A549 (cell line): ENCODE measurements at regions not wholly inside any gene's neighbourhood (a gene's known extent, or its start where the extent isn't known, plus 50 kb on each side); places are given as distances from the start of the nearest gene placed in this dataset.

ENCODE experiments used
- ATAC-seq, 2 experiments: fragments of 200-7000 bp in 1 of 2; fragments of >200 bp in 1 of 2; cut with Nextera tagmentation in 1 of 2; cut with Tn5 transposase in 1 of 2; 3 replicates each; pipeline versions ENCODE4 v1.8.0 to v1.9.1; 2018 to 2020; ENCODE audit warnings: mild to moderate bottlenecking in 1 of 2, moderate library complexity in 1 of 2
- CTCF ChIA-PET: fragments of 300-600 bp; sonication (Branson Sonifier 250); formaldehyde crosslinking; extraction: SDS; loops from one replicate; lab custom pipeline; 2021; ENCODE audit warnings: antibody characterized with exemption, inconsistent platforms; lab: Yijun Ruan, JAX
- POLR2A ChIA-PET: fragments of 350-600 bp; formaldehyde crosslinking; extraction: SDS; loops from one replicate; lab custom pipeline; 2021; ENCODE audit warnings: antibody characterized with exemption, inconsistent platforms; lab: Yijun Ruan, JAX
- DNase-seq, 2 experiments: peaks; one replicate each; pipeline versions ENCODE4 v3.0.0 to v3.0.0-alpha.2; 2011 to 2016; ENCODE audit warnings: low read depth in 1 of 2, low spot score in 1 of 2
- FAIRE-seq: peaks from 2 replicates; lab custom pipeline; 2011; peaks lifted over from hg19 to GRCh38; lab: Jason Lieb, UNC
- H3K27ac ChIP-seq, 2 experiments: fragments of >200 bp; sonication (Bioruptor Twin); formaldehyde crosslinking; 3 replicates each; pipeline ENCODE4 v1.5.1; 2016 to 2017
- H3K4me1 ChIP-seq: fragments of >200 bp; sonication (Bioruptor Twin); formaldehyde crosslinking; 3 replicates; pipeline ENCODE4 v1.6.1; 2016
- H3K4me2 ChIP-seq: fragments of >200 bp; sonication (Bioruptor Twin); formaldehyde crosslinking; 3 replicates; pipeline ENCODE4 v1.6.1; 2016
- H3K4me3 ChIP-seq: fragments of >200 bp; sonication (Bioruptor Twin); formaldehyde crosslinking; 3 replicates; pipeline ENCODE4 v1.5.1; 2016
- H3K9me3 ChIP-seq: fragments of >200 bp; sonication (Bioruptor Twin); formaldehyde crosslinking; 3 replicates; pipeline ENCODE4 v1.6.1; 2016
- BHLHE40 ChIP-seq: IDR thresholded peaks from 2 replicates; pipeline ENCODE4 v1.6.1; 2012; ENCODE audit warnings: low read depth, low read length, inconsistent platforms
- CEBPB ChIP-seq, 2 experiments: fragments of >200 bp in 1 of 2; sonication (Bioruptor Twin) in 1 of 2; formaldehyde crosslinking in 1 of 2; IDR thresholded peaks; 2 replicates each; pipeline ENCODE4 v1.6.1; 2012 to 2016
- CHD4 ChIP-seq: fragments of 200-600 bp; sonication (generic); IDR thresholded peaks from 2 replicates; pipeline ENCODE4 v1.6.1; 2016; ENCODE audit warnings: antibody characterized with exemption, mild to moderate bottlenecking, borderline replicate concordance
- ESRRA ChIP-seq: fragments of 150-350 bp; IDR thresholded peaks from 2 replicates; pipeline ENCODE4 v1.6.1; 2014; ENCODE audit warnings: mild to moderate bottlenecking, low read length, borderline replicate concordance
- FOSL2 ChIP-seq, 2 experiments: fragments of 450-650 bp in 1 of 2; fragments of >200 bp in 1 of 2; sonication (Bioruptor Twin) in 1 of 2; formaldehyde crosslinking; IDR thresholded peaks; 2 replicates each; pipeline versions ENCODE4 v1.5.0 to v1.6.1; 2016 to 2020; ENCODE audit warnings: mild to moderate bottlenecking in 1 of 2, moderate library complexity in 1 of 2
- FOXS1 ChIP-seq: fragments of 250-450 bp; sonication (Bioruptor Pico); IDR thresholded peaks from 2 replicates; pipeline ENCODE4 v1.5.0; 2020; ENCODE audit warnings: mild to moderate bottlenecking, moderate library complexity
- MAFK ChIP-seq: fragments of 450-650 bp; IDR thresholded peaks from 2 replicates; pipeline ENCODE4 v1.6.1; 2014; ENCODE audit not compliant: partially characterized antibody
- MAX ChIP-seq: IDR thresholded peaks from 2 replicates; pipeline ENCODE4 v1.6.1; 2012
- MAZ ChIP-seq: fragments of 150-350 bp; IDR thresholded peaks from 2 replicates; pipeline ENCODE4 v1.6.1; 2014; ENCODE audit warnings: antibody characterized with exemption, low read depth, low read length, borderline replicate concordance
- POLR2A ChIP-seq: IDR thresholded peaks from 2 replicates; pipeline ENCODE4 v1.6.1; 2012; ENCODE audit warnings: mild to moderate bottlenecking, low read length
- SMC3 ChIP-seq: fragments of >200 bp; sonication (Bioruptor Twin); formaldehyde crosslinking; IDR thresholded peaks from 3 replicates; pipeline ENCODE4 v1.6.1; 2018; ENCODE audit warnings: inconsistent platforms
- TP53 ChIP-seq: fragments of 250-450 bp; sonication (Bioruptor Pico); IDR thresholded peaks from 2 replicates; pipeline ENCODE4 v1.5.0; 2021; ENCODE audit warnings: mild to moderate bottlenecking, moderate library complexity
- USF2 ChIP-seq: fragments of 450-650 bp; IDR thresholded peaks from 2 replicates; pipeline ENCODE4 v1.6.1; 2014; ENCODE audit warnings: antibody characterized with exemption
- ZC3H11A ChIP-seq: fragments of 450-650 bp; IDR thresholded peaks from 2 replicates; pipeline ENCODE4 v1.6.1; 2014; ENCODE audit warnings: antibody characterized with exemption, mild to moderate bottlenecking
- WGBS: methylation state at CpG from one replicate; pipeline ENCODE4 v1.1.6; 2017; ENCODE audit errors: missing lambda C conversion rate; 5-methylcytosine and 5-hydroxymethylcytosine counted together
- TF ChIP-seq, protein P1 (sequence below): fragments of 250-450 bp; sonication (Bioruptor Pico); IDR thresholded peaks from 2 replicates; pipeline ENCODE4 v1.5.0; 2020; ENCODE audit warnings: low read depth, mild to moderate bottlenecking, moderate library complexity
- TF ChIP-seq, protein P2 (sequence below): fragments of >200 bp; sonication (Bioruptor Twin); formaldehyde crosslinking; IDR thresholded peaks from 3 replicates; pipeline ENCODE4 v1.6.1; 2016
- TF ChIP-seq, protein P3 (sequence below): fragments of 200-600 bp; sonication (generic); IDR thresholded peaks from 2 replicates; pipeline ENCODE4 v1.6.1; 2016; ENCODE audit warnings: antibody characterized with exemption, mild to moderate bottlenecking, moderate library complexity
- TF ChIP-seq, protein P4 (sequence below): fragments of >200 bp; sonication (Bioruptor Twin); formaldehyde crosslinking; IDR thresholded peaks from 3 replicates; pipeline ENCODE4 v1.5.1; 2016
- TF ChIP-seq, protein P5 (sequence below): fragments of >200 bp; sonication (Bioruptor Twin); formaldehyde crosslinking; IDR thresholded peaks from 2 replicates; pipeline ENCODE4 v1.6.1; 2016
- TF ChIP-seq, protein P6 (sequence below): fragments of 250-450 bp; sonication (Bioruptor Pico); IDR thresholded peaks from 2 replicates; pipeline ENCODE4 v1.5.0; 2021; ENCODE audit warnings: mild to moderate bottlenecking, moderate library complexity, borderline replicate concordance

DNA sequence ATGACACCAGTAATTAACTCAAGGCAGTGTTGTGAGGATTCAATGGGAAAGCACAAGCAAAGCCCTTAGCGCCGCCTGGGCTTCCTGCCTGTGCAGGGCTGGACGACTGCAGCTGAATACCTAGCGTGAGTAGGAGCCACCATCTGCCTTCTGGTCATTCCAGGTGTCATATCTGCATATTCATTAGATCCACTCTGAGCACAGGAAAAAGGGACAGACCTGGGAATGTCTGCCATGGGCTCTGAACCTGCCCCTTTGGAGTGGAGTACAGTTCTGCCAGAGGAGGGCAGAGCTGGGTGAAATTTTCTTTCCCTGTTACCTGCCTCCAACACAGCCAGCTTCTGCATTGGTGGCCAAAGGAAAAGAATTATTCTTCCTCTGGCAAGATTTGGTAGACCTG, 298.8 kb downstream of the NSG2 start:
- no peak overlapping the region for H3K4me2 ChIP-seq
- no peak for FAIRE-seq
- H3K4me1 ChIP-seq: no peaks in the 10 kb centered on the region
- ATAC-seq: no peak; a peak in 1 of 6 replicates
- DNase-seq: no peak
- TF ChIP-seq, protein P1, sequence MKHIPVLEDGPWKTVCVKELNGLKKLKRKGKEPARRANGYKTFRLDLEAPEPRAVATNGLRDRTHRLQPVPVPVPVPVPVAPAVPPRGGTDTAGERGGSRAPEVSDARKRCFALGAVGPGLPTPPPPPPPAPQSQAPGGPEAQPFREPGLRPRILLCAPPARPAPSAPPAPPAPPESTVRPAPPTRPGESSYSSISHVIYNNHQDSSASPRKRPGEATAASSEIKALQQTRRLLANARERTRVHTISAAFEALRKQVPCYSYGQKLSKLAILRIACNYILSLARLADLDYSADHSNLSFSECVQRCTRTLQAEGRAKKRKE (CRISPR knock-in tag): no peak
- TF ChIP-seq CEBPB (IDR thresholded peaks at IDR 0.05) (no peak), TP53 (CRISPR knock-in tag) (no peak), ZC3H11A (no peak), SMC3 (no peak), MAX (no peak), MAFK (no peak), FOSL2 (IDR thresholded peaks at IDR 0.05) (no peak), FOSL2 (CRISPR knock-in tag; IDR thresholded peaks at IDR 0.05) (no peak)
- TF ChIP-seq, protein P2, sequence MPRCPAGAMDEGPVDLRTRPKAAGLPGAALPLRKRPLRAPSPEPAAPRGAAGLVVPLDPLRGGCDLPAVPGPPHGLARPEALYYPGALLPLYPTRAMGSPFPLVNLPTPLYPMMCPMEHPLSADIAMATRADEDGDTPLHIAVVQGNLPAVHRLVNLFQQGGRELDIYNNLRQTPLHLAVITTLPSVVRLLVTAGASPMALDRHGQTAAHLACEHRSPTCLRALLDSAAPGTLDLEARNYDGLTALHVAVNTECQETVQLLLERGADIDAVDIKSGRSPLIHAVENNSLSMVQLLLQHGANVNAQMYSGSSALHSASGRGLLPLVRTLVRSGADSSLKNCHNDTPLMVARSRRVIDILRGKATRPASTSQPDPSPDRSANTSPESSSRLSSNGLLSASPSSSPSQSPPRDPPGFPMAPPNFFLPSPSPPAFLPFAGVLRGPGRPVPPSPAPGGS: no peak
- POLR2A ChIA-PET: no interaction called here
- CTCF ChIA-PET: interaction anchor here (2.3 to 3.6 kb wide), 4 partner anchors 9 to 27 kb away, joined by 5 to 12 read pairs (median 8); no protein-coding TSS in a partner anchor
- no peak overlapping the region for H3K4me3 ChIP-seq
- 52% methylated on average over 4 of the region's 4 CpGs for WGBS
- H3K27ac ChIP-seq: no peak overlapping the region
- H3K9me3 ChIP-seq: peaks cover 2% of the 10 kb centered on the region; the same call in 1 of the 3 replicates

DNA sequence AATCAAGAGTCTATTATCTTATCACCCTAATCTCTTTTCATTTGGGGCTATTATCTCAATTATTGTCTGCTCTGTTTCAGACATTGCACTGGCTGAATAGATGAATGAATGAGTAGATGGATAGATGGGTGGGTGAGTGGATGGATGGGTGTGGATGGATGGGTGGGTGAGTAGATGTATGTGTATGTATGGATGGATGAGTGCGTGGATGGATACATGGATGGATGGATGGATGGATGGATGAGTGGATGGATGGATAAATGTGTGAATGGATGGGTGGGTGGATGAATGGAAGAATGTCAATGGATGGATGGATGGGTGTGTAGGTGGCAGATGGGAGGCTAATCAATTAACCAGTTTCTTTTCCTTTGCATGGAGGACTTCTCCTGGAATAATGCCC, 301.7 kb downstream of the NSG2 start:
- no peak for DNase-seq
- CTCF ChIA-PET: interaction anchor here (1.0 to 3.3 kb wide), 4 partner anchors 9 to 389 kb away, joined by 3 to 12 read pairs (median 4); no protein-coding TSS in a partner anchor
- H3K4me2 ChIP-seq: no peak overlapping the region
- no peaks in the 10 kb centered on the region for H3K4me1 ChIP-seq
- no peak for TF ChIP-seq FOXS1 (CRISPR knock-in tag)
- H3K9me3 ChIP-seq: peaks cover 6% of the 10 kb centered on the region; the same call in 2 of the 3 replicates
- ATAC-seq: no peak
- H3K27ac ChIP-seq: no peak overlapping the region
- 0% methylated on average over 1 of the region's 1 CpG for WGBS
- POLR2A ChIA-PET: no interaction called here
- no peak for FAIRE-seq
- H3K4me3 ChIP-seq: no peak overlapping the region

GRCh38 chr5:174348311-174348981, 302.9 kb downstream of the NSG2 start:
- Histone ChIP-seq H3K4me2 (no peak overlapping the region), H3K4me1 (no peaks in the 10 kb centered on the region), H3K4me3 (no peak overlapping the region), H3K27ac (no peak overlapping the region), H3K9me3 (peaks cover 6% of the 10 kb centered on the region; the same call in 2 of the 3 replicates)
- ChIA-PET POLR2A (no interaction called here), CTCF (interaction anchor here (0.9 to 1.8 kb wide), 4 partner anchors 7 to 71 kb away, joined by 3 to 5 read pairs (median 4); no protein-coding TSS in a partner anchor)
- WGBS: 24% methylated on average over 8 of the region's 8 CpGs
- ATAC-seq (no peak), DNase-seq (no peak), FAIRE-seq (no peak)
- TF ChIP-seq MAX (no peak), BHLHE40 (no peak), CHD4 (no peak), ESRRA (no peak), ZC3H11A (no peak), POLR2A (no peak), USF2 (no peak), MAZ (no peak)
- TF ChIP-seq, protein P3, sequence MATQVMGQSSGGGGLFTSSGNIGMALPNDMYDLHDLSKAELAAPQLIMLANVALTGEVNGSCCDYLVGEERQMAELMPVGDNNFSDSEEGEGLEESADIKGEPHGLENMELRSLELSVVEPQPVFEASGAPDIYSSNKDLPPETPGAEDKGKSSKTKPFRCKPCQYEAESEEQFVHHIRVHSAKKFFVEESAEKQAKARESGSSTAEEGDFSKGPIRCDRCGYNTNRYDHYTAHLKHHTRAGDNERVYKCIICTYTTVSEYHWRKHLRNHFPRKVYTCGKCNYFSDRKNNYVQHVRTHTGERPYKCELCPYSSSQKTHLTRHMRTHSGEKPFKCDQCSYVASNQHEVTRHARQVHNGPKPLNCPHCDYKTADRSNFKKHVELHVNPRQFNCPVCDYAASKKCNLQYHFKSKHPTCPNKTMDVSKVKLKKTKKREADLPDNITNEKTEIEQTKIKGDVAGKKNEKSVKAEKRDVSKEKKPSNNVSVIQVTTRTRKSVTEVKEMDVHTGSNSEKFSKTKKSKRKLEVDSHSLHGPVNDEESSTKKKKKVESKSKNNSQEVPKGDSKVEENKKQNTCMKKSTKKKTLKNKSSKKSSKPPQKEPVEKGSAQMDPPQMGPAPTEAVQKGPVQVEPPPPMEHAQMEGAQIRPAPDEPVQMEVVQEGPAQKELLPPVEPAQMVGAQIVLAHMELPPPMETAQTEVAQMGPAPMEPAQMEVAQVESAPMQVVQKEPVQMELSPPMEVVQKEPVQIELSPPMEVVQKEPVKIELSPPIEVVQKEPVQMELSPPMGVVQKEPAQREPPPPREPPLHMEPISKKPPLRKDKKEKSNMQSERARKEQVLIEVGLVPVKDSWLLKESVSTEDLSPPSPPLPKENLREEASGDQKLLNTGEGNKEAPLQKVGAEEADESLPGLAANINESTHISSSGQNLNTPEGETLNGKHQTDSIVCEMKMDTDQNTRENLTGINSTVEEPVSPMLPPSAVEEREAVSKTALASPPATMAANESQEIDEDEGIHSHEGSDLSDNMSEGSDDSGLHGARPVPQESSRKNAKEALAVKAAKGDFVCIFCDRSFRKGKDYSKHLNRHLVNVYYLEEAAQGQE: no peak
- TF ChIP-seq, protein P4, sequence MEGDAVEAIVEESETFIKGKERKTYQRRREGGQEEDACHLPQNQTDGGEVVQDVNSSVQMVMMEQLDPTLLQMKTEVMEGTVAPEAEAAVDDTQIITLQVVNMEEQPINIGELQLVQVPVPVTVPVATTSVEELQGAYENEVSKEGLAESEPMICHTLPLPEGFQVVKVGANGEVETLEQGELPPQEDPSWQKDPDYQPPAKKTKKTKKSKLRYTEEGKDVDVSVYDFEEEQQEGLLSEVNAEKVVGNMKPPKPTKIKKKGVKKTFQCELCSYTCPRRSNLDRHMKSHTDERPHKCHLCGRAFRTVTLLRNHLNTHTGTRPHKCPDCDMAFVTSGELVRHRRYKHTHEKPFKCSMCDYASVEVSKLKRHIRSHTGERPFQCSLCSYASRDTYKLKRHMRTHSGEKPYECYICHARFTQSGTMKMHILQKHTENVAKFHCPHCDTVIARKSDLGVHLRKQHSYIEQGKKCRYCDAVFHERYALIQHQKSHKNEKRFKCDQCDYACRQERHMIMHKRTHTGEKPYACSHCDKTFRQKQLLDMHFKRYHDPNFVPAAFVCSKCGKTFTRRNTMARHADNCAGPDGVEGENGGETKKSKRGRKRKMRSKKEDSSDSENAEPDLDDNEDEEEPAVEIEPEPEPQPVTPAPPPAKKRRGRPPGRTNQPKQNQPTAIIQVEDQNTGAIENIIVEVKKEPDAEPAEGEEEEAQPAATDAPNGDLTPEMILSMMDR: no peak
- TF ChIP-seq, protein P5, sequence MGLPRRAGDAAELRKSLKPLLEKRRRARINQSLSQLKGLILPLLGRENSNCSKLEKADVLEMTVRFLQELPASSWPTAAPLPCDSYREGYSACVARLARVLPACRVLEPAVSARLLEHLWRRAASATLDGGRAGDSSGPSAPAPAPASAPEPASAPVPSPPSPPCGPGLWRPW: no peak
- TF ChIP-seq, protein P6, sequence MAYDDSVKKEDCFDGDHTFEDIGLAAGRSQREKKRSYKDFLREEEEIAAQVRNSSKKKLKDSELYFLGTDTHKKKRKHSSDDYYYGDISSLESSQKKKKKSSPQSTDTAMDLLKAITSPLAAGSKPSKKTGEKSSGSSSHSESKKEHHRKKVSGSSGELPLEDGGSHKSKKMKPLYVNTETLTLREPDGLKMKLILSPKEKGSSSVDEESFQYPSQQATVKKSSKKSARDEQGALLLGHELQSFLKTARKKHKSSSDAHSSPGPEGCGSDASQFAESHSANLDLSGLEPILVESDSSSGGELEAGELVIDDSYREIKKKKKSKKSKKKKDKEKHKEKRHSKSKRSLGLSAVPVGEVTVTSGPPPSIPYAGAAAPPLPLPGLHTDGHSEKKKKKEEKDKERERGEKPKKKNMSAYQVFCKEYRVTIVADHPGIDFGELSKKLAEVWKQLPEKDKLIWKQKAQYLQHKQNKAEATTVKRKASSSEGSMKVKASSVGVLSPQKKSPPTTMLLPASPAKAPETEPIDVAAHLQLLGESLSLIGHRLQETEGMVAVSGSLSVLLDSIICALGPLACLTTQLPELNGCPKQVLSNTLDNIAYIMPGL: no peak
